ENCODE measurements at regions not wholly inside any gene's neighbourhood (a gene's known extent, or its start where the extent isn't known, plus 50 kb on each side); places are given as distances from the start of the nearest gene placed in this dataset.

DNA sequence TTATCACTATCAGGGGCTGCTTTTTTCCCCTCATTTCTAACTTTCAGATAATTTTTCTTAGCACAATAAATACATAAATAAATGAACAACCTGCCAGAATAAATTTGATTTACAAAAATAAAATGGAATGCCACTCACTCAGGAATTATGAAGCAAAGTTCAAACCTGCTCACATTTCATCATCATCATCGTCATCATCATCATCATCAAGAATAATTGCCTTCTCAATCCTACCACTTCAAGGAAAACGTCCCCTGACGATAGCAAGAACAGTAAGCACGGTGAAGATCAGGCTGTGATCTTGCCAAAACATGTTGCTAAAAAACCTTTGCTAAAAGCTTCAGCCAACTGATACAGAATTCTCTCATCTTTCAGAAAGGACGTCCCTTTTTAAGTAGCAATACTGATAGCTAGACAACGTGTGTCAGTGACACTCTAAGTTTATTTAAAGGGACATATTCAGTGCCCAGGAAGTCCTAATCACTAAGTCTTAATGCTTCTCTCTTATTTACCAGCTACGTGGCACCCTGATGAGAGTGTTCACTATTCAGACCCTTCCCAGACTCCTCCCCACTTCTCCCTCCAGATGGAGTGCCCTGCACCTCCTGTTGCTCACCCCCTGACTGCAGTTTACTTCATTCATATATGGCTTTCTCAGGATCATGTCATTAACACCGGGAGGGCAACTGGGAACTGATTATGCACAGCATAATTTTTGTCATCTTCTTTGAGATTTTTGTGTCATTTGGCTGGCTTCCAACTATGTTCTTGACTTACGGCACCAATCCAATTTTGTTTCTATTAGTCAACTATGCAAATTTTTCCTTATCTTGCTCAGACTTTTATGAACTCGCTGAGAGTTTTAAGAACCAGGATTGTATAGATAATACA, 200.1 kb upstream of the GUCY1A2 start:
- DNase-seq, result peak; percentile 10 to 28

DNA sequence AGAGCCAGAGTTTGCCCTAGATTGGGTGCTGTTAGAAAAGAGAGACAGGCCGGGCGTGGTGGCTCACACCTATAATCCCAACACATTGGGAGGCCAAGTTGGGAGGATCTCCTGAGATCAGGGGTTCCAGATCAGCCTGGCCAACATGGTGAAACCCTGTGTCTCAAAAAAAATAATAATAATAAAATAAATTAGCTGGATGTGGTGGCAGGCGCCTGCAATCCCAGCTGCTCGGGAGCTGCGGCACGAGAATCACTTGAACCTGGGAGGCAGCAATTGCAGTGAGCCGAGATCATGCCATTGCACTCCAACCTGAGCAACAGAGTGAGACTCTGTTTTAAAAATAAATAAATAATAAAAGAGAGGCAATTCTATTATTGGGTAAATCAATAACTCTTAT, 199.2 kb upstream of the GUCY1A2 start:
- DNase-seq, result no peak

DNA sequence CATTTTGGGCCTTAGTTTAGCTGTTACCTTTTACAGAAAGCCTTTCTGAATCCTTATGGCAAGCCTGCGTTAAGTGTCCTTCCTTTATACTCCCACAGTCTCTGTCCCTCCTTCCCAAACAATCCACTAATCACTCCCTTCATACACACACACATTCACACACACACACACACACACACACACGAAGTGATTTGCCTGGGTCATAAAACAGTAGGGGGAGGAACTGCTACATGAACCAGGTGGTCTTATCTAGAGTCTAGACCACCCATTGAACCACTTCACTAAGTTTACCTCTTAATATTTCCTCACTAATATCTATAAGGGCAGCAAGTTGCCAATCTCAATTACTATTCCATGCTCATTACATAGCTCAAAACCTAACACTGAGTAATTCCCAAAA, 196.7 kb upstream of the GUCY1A2 start:
- DNase-seq, result no peak

DNA sequence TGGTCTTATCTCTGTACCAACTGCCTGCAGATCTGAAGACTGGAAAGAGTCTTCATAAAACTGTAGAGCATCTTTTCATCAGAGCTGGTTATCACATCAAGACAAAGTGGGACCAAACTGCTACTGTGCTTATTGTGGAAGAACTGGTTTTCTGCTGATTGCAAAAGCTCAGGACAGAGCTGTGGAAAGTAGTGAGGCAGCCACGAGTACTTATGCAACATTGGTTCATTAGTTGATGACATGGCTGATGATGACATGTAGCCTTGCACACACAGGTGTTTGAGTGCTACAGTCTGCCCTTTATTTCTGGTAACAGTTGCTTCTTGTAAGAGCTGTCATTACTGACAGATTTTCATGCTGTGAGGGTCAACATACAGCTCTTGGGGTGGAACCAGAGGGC, 185.4 kb upstream of the GUCY1A2 start:
- peak; percentile 47 to 52 for DNase-seq

DNA sequence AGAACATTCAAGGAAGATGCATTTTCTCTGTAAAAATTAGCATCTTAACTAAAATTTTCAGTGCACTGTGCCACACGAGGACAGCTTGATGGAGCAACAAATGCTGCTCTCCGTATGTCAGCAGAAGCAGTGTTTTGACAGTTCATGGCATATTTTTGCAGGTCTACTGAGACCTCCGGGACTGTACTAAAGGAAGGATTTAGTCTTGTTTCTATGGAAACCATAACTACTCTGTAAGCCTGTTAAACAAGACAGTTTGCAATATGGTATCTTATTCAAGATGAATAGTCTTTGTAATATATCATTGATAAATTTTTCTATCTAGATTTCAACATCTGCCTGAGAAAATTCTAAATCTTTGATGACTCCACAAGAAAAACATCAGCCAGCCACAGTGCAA, 184.0 kb upstream of the GUCY1A2 start:
- DNase-seq, result no peak

DNA sequence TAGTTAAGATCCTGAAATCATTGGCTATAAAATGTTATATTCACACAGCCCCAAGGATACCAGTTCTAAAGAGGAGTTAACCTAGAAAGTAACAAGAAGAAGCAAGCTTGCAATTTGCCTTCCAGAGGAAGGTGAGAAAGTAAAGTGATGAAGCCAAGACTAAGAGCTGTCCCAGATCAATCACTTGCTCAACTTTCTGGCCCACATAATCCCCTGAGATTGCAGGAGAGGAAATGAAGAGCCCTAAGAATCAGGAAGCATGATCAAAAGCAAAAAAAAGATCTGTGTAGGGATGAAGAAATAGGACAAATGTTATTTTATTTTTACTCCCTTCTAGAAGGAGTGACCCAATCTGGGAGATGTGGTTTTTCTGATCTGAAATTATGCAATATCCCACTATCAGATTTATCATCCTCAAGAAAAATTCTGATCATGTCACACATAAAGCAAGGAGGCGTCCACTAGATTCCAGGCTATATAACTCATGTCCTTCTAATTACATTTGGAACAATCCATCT, 180.3 kb upstream of the GUCY1A2 start:
- no peak for DNase-seq

DNA sequence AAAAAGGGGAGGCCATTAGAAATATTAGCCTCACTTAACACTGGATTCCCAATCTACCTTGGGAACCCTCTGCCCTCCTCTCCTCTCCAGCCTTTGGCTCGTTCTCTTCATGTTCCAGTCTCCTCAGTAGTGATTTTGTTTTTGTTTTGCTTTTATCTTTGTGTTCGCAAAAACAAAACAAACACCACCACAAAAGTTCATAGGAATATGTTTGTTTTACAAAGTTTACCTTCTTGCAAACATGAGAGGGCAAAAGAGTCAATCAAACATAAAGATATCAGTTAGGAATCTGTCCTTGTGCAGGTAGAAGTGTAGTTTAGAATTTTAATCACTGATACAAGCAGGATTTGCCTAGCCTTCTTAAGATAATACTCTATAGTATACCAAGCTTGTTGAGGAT, 179.7 kb upstream of the GUCY1A2 start:
- no peak for DNase-seq

DNA sequence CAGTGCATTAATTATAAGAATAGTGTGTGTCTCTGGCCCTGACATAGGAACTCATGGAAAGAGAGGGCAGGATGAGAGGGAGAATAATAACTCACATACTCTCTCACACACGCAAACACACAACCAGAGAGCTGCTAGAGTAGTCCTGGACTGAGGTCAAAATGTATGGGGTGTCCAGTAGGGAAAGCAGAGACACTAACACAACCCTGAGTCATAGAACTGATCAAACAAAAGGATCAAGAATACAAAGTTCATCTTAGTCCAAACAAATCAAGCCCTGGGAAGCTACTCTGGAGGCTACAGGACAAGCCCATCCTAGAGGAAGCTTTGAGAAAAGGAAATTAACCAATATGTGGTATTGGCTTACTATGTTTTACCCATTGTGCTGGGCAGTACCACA, 178.5 kb upstream of the GUCY1A2 start:
- DNase-seq, result no peak

DNA sequence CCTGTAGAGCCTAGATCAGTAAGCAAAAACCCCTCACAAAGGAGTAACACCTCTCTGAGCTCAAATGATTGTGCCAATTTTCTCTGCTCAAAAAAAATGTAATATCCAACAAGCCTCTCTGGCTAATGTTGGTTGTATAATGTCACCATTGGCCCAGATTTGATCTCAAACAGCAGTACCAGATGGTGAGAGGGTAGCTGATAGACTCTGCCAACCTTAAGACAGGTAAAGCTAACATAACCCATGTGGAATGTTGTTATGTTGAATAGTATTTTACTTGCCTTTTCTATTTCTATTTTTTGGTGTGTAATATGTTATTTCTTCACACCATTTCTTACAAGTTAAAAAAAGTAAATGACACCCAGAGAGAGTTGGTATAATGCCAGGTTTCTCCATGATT, 166.7 kb upstream of the GUCY1A2 start:
- DNase-seq, result peak in 1 of 2 experiments; percentile 38

DNA sequence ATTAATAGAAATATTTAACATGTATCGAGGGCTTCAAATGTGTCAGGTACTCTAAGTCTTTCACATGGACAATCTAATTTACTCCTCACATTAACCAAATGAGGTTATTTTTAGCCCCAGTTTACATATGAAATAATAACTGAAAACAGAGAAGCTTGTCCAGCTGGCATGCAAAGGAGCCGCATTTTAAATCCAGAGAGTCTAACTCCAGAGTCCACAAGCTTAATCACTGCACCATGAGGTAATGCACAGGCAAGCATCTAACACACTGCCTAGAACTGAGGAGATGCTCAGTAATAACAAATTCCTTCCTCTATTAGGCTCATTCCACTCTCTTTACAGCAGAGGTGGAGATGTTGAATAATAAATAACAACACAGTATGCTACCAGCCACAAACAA, 165.7 kb upstream of the GUCY1A2 start:
- peak; percentile 99 for DNase-seq

DNA sequence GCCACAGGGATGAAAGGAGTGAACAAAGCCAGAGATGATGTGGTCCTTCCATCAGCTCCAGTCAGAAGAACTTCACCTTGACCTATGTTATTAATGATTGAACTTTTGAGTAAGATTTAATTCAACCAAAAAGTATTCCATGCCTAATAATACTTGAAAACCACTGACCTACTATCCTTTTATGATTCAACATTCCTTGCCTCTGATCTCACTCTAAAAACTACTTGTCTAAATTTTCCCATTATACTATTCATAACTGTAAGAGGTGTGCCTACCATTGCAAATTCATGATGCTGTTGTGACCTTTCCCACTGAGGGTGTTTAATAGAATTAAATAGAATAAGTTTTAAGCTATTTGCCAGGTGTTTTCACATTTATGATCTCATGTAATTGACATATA, 164.7 kb upstream of the GUCY1A2 start:
- peak; percentile 49 to 55 for DNase-seq

DNA sequence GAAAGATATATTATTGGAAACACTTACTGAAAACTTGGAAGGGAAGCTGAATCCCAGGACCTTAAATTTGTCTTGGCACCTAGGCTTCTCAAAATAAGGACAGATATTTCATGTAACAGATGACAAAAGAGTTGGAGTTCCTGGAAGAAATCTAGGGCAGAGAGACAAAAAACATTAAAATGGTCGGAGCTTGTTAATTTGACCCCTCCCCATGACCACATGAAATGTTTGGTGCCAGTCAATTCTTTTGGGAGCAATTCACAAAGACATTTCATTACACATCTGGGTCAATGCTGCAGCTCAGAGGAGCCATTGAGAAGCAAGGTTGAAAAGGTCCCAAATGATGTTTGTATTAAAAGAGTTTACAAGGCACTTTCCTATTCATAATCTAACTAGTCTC, 162.0 kb upstream of the GUCY1A2 start:
- DNase-seq, result no peak

DNA sequence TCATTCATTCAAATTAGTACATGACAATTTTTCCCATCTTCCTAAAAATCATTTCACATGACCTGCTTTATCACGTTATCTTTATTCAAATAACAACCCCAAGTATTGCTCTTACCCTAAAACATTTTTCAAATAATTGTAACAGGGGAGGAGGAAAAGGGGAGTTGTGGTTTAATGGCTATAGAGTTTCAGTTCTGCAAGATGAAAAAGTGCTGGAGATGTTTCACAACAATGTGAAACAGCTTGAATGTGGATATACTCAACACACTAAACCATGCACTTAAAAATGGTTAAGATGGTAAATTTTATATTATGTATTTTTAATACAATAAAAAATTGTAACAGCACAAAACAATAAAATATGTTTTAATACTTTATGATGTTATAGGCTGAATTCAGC, 161.6 kb upstream of the GUCY1A2 start:
- no peak for DNase-seq

DNA sequence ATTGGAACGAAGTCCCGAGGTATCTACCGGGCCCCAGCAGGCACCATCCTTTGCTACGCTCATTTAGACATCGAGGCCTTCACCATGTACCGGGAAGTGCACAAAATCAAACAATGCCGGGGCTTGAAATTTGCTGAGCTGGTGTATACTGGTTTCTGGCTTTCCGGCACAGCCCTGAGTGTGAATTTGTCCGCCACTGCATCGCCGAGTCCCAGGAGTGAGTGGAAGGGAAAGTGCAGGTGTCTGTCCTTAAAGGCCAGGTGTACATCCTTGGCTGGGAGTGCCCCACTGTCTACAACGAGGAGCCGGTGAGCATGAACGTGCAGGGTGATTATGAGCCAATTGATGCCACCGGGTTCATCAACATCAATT, 158.8 kb upstream of the GUCY1A2 start:
- no peak for DNase-seq

DNA sequence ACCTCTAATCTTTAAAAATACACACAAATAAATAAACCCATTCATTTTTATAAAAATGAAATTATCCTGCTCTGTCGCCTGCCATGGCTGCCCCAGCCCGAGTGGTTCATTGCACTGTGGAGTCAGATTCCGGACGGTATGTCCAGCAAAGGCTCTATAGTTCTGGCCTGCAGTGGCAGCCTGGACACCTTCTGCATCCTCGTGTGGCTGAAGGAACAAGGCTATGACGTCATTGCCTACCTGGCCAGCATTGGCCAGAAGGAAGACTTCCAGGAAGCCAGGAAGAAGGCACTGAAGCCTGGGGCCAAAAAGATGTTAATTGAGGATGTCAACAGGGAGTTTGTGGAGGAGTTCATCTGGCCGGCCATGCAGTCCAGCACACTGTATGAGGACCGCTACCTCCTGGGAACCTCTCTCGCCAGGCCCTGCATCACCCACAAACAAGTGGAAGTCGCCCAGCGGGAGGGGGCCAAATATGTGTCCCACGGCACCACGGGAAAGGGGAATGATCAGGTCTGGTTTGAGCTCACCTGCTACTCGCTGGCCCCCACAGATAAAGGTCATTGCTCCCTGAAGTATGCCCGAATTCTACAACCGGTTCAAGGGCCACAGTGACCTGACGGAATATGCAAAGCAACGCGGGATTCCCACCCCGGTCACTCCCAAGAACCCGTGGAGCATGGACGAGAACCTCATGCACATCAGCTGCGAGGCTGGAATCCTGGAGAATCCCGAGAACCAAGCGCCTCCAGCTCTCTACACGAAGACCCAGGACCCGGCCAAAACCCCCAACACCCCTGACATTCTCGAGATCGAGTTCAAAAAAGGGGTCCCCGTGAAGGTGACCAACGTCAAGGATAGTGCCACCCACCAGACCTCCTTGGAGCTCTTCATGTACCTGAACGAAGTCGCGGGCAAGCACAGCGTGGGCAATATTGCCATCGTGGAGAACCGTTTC, 158.2 kb upstream of the GUCY1A2 start:
- DNase-seq, result no peak

DNA sequence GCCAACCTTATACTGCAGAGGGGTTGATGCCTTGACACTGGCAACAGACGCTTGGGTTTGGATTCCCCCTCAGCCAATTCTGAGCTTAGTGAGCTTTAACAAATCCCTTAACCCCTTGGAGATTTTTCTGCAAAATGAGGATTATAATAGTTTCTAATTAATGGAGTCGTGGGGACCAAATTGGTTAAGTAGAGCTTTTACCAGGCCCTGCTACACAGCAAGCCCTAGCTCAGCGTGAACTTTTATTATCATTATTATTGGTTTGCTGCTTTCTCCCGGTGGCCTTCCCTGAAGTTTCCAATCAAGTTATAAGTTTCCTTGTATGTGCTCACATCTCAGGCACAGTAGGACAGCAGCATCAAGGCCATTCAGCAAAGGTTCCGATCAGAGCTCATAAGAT, 156.6 kb upstream of the GUCY1A2 start:
- no peak for DNase-seq

DNA sequence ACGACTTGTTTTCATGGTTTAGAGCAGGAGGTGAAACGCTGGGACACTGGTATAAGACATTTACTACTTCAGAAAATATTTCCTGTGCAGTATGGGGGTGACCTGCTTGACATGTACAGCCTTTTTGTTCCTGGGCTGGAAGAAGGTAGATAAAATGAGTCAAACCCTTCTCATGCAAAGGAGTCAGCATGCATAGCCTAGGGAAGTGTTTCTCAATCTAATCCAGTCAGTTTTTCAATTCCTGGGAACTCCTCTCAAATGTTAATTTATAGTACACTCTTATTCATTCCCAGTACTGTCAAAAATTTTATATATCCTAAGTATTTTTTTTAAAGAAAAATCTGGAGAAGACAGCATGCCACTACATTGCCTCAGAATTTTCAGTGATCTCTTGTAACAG, 154.7 kb upstream of the GUCY1A2 start:
- DNase-seq, result no peak

DNA sequence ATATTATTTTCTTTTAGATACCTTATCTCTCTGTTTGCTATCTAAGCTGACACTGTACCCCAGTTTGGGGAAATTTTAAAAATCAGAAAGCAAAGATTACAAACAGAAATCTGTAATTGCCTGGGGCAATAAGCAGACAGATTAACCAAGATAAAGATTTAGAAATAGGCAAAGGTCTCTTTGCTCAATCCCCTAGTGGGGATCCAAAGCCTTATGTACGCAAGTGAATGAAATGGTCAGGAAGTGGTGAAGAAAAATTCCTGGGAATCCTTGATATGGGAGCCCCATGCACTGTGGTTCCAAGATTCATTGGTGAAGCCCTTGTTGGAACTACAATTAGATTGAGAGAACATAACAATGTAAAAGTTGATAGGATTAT, 139.5 kb upstream of the GUCY1A2 start:
- DNase-seq, result no peak

DNA sequence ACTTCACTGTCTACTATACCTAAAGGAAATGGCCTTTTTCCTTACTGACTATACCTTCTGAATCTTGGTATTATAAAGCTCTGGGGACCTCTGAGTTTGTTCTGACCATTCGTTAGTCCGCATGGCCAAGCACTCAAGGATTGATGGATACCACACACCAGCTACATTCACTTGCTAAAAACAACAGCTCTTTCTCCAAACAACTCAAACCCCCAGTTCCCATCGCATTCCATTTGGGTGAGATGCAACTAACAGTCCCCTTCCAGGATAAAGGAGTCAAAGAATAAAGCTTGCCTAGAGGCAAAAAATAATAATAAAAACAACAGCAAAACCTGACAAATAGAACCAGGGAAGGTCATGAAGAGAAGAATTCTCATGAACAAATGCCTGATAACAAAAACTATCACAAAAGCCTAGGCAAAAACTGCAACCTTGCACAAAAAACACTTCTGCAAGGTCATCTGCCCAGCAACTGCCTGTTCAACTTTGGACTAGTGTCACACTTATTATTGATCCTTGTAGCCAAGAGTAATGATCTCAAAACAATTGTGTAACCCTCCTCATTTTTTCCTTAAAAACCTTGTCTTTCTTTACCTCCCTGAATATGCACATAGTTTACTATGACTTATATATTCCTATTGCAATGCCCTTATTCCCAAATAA, 139.0 kb upstream of the GUCY1A2 start:
- DNase-seq, result no peak

DNA sequence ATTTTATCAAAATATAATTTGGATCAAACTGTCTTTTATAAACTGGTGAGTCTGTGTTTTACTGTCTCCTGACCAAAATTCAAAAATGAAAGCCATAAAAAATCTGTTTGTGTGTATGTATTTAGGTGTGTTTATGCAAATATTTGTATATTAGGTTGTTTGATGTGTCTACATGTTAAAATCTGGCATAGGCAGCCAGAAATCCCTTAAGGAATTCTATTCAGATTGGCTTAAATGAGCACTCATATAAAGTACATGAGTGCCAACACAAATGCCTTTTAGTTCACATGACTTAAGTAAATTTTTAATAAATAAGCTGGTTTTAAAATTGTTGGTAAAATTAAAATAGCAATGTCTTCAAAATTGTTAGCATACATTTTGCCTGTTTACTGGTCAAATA, 133.3 kb upstream of the GUCY1A2 start:
- peak in 1 of 2 experiments; percentile 13 for DNase-seq

DNA sequence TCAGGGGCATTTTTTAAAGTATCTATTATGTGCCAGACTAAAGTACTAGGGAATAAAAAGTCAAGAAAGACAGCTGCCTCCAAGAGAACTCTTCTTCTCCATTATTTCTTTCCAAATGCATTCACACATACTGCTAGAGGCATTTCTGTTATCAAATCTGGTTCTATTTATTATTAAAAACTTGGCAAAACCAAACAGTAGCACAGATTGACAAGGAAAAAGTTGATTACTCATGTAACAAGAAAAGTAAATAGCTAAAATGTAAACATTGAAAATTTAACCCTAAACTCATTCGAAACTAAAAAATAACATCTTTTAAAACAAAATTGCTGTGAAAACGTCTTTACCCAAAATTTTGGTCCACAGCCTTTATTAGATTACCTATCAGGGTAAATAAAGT, 132.9 kb upstream of the GUCY1A2 start:
- DNase-seq, result no peak

DNA sequence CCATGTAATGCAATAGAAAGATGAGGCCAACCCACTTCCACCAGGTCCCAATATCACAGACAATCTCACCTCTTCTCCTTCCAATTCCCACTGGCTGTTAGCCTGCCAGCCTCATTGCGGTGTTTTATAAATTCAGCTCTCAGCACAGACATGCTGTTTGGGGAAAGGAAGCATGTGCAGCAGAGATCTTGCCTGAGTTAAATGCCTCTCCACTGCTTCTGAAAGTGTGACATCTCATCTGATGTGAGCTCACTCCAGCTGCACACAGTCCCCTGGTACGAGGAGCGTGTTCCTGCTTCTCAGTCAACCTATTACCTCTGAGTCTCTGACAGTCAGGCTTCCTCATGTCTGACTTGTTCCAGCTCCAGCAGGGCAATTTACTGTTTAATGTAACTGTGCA, 122.7 kb upstream of the GUCY1A2 start:
- DNase-seq, result peak; percentile 43 to 56

DNA sequence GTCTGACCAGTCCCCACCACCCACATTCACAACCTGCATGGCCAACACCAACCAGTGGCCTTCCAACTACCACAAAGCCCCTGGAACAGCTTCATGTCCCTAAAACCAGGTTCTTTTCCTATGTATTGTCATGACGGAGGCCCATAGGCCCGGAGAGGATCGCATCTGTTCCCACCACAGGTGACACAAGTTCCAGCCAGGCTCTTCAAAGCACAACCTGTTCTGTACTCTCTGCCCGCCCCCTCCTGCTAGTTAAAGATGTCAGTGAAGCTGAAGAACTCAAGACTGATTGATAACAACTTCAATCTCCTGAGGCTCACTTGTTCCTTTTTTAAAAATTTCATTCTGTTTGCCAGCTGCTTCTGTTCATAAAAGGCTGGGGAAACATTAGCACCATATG, 121.1 kb upstream of the GUCY1A2 start:
- DNase-seq, result peak in 1 of 2 experiments; percentile 13
